ENCODE measurements at regions not wholly inside any gene's neighbourhood (a gene's known extent, or its start where the extent isn't known, plus 50 kb on each side); places are given as distances from the start of the nearest gene placed in this dataset.
"Not testable (repeated sequence)": the region's sequence is repeated elsewhere in the genome, so short reads cannot be mapped to it uniquely, and the experiment has no call there.

DNA sequence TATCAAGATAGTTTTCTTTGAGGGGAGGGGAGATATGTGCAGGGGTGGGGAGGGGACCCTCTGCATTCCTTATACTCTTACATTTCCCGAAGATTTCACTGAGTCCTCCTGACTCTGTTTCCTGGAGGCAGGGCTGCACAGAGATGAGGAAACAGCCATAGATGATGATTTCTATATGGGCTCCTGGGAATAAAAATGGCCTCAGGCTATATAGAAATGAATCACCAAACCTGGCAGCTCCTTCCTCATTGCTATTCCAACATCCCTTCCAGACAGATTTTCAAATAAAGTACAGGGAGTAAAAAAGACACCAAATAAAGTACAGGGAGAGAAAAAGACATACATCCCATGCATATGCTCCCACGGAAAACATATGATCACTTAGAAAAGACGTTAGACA lies 474.8 kb upstream of the RAB6C start:
- ChIA-PET POLR2A (no interaction called here), CTCF (no interaction called here)
- Histone ChIP-seq H3K4me3 (ENCODE audit: control insufficient read depth in 1 of 7, extremely low read depth in 1 of 7, insufficient read depth in 4 of 7, low read depth in 2 of 7, low read length in 6 of 7) (no peak overlapping the region), H3K27me3 (replicated peaks in 2 of 5; ENCODE audit: control insufficient read depth in 4 of 5, insufficient read depth in 5 of 5, low read length in 4 of 5) (no peaks in the 10 kb centered on the region), H3K4me1 (ENCODE audit: control extremely low read depth in 1 of 4, control insufficient read depth in 4 of 4, insufficient read depth in 4 of 4, low read length in 3 of 4) (peaks cover 0 to 13% (median 0%) of the 10 kb centered on the region in 4 experiments), H3K36me3 (ENCODE audit: control insufficient read depth in 4 of 4, insufficient read depth in 4 of 4, low read length in 3 of 4) (no peaks in the 10 kb centered on the region), H3K9me3 (ENCODE audit: control extremely low read depth in 1 of 5, control insufficient read depth in 4 of 5, insufficient read depth in 2 of 5, low read depth in 1 of 5, low read length in 4 of 5) (peaks cover 0 to 2% (median 0%) of the 10 kb centered on the region in 5 experiments), H3K27ac (ENCODE audit: insufficient read depth in 1 of 2, low read depth in 1 of 2, low read length in 2 of 2, poor library complexity in 1 of 2, severe bottlenecking in 2 of 2) (no peak overlapping the region)
- WGBS (ENCODE audit: insufficient coverage), result 100% methylated on average over 2 of the region's 3 CpGs
- no peak for DNase-seq

DNA sequence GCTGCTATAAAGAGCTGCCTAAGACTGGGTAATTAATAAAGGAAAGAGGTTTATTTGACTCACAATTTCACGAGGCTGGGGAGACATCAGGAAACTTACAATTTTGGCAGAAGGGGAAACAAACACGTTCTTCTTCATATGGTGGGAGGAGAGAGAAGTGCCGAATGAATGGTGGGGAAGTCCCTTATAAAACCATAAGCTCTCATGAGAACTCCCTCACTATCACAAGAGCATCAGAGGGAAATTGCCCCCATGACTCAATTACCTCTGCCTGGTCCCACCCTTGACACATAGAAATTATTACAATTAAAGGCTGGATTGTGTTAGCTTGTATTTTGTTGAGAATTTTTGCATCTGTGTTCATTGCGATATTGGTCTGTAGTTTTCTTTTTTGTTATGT lies 460.5 kb upstream of the RAB6C start:
- Histone ChIP-seq H3K27ac (ENCODE audit: insufficient read depth in 1 of 2, low read depth in 1 of 2, low read length in 2 of 2, poor library complexity in 1 of 2, severe bottlenecking in 2 of 2) (no peak overlapping the region), H3K27me3 (replicated peaks in 2 of 5; ENCODE audit: control insufficient read depth in 4 of 5, insufficient read depth in 5 of 5, low read length in 4 of 5) (peaks cover 0 to 2% (median 0%) of the 10 kb centered on the region in 5 experiments), H3K9me3 (ENCODE audit: control extremely low read depth in 1 of 5, control insufficient read depth in 4 of 5, insufficient read depth in 2 of 5, low read depth in 1 of 5, low read length in 4 of 5) (peaks cover 0 to 5% (median 2%) of the 10 kb centered on the region in 5 experiments), H3K4me1 (ENCODE audit: control extremely low read depth in 1 of 4, control insufficient read depth in 4 of 4, insufficient read depth in 4 of 4, low read length in 3 of 4) (no peaks in the 10 kb centered on the region), H3K4me3 (ENCODE audit: control insufficient read depth in 1 of 7, extremely low read depth in 1 of 7, insufficient read depth in 4 of 7, low read depth in 2 of 7, low read length in 6 of 7) (no peak overlapping the region), H3K36me3 (ENCODE audit: control insufficient read depth in 4 of 4, insufficient read depth in 4 of 4, low read length in 3 of 4) (no peaks in the 10 kb centered on the region)
- no CpG with 5 or more reads among the region's 4 CpGs for WGBS (ENCODE audit: insufficient coverage)
- ChIA-PET POLR2A (no interaction called here), CTCF (no interaction called here)
- DNase-seq, result no peak

DNA sequence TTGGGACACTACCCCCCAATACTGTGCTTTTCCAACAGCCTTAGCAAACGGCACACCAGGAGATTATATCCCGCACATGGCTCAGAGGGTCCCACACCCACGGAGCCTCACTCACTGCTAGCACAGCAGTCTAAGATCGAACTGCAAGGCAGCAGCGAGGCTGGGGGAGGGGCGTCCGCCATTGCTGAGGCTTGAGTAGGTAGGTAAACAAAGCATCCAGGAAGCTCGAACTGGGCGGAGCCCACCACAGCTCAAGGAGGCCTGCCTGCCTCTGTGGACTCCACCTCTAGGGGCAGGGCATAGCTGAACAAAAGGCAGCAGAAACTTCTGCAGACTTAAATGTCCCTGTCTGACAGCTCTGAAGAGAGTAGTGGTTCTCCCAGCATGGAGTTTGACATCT lies 447.3 kb upstream of the RAB6C start:
- H3K27ac ChIP-seq (ENCODE audit: insufficient read depth in 1 of 2, low read depth in 1 of 2, low read length in 2 of 2, poor library complexity in 1 of 2, severe bottlenecking in 2 of 2); H3K36me3 ChIP-seq (ENCODE audit: control insufficient read depth in 4 of 4, insufficient read depth in 4 of 4, low read length in 3 of 4); H3K4me1 ChIP-seq (ENCODE audit: control extremely low read depth in 1 of 4, control insufficient read depth in 4 of 4, insufficient read depth in 4 of 4, low read length in 3 of 4); H3K4me3 ChIP-seq (ENCODE audit: control insufficient read depth in 1 of 7, extremely low read depth in 1 of 7, insufficient read depth in 4 of 7, low read depth in 2 of 7, low read length in 6 of 7); DNase-seq; H3K27me3 ChIP-seq (replicated peaks in 2 of 5; ENCODE audit: control insufficient read depth in 4 of 5, insufficient read depth in 5 of 5, low read length in 4 of 5); POLR2A ChIA-PET; H3K9me3 ChIP-seq (ENCODE audit: control extremely low read depth in 1 of 5, control insufficient read depth in 4 of 5, insufficient read depth in 2 of 5, low read depth in 1 of 5, low read length in 4 of 5): not testable (repeated sequence)
- CTCF ChIA-PET, result interaction anchor here (0.9 kb wide), 1 partner anchor 46 kb away, joined by 3 read pairs; no protein-coding TSS in a partner anchor
- WGBS (ENCODE audit: insufficient coverage), result 92% methylated on average over 8 of the region's 9 CpGs

DNA sequence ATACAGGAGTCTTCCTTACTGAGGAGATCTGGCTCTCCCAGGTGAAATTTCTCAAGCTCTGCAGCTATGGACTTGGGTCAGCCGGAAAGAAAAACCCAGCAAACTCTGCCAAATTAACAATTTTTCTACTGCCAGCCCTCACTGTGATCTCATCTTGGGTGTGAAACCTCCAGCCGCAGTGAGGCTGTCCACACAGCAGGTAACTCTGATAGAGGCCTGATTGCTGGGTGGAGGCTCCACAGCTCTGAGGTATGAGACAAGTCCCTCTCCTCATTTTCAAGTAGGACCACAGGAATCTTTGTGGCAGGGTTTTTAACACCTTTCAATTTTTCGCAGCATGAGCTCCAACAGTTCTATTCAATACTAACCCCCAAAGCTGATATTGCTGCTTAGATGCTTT lies 430.6 kb upstream of the RAB6C start:
- H3K9me3 ChIP-seq (ENCODE audit: control extremely low read depth in 1 of 5, control insufficient read depth in 4 of 5, insufficient read depth in 2 of 5, low read depth in 1 of 5, low read length in 4 of 5), result peaks cover 0 to 6% (median 0%) of the 10 kb centered on the region in 5 experiments
- DNase-seq, result no peak
- peaks cover 0 to 2% (median 0%) of the 10 kb centered on the region in 5 experiments for H3K27me3 ChIP-seq (replicated peaks in 2 of 5; ENCODE audit: control insufficient read depth in 4 of 5, insufficient read depth in 5 of 5, low read length in 4 of 5)
- CTCF ChIA-PET, result no interaction called here
- no peak overlapping the region for H3K4me3 ChIP-seq (ENCODE audit: control insufficient read depth in 1 of 7, extremely low read depth in 1 of 7, insufficient read depth in 4 of 7, low read depth in 2 of 7, low read length in 6 of 7)
- POLR2A ChIA-PET, result no interaction called here
- 93% methylated on average over 2 of the region's 3 CpGs for WGBS (ENCODE audit: insufficient coverage)
- H3K27ac ChIP-seq (ENCODE audit: insufficient read depth in 1 of 2, low read depth in 1 of 2, low read length in 2 of 2, poor library complexity in 1 of 2, severe bottlenecking in 2 of 2), result no peak overlapping the region
- H3K4me1 ChIP-seq (ENCODE audit: control extremely low read depth in 1 of 4, control insufficient read depth in 4 of 4, insufficient read depth in 4 of 4, low read length in 3 of 4), result no peaks in the 10 kb centered on the region
- no peaks in the 10 kb centered on the region for H3K36me3 ChIP-seq (ENCODE audit: control insufficient read depth in 4 of 4, insufficient read depth in 4 of 4, low read length in 3 of 4)

DNA sequence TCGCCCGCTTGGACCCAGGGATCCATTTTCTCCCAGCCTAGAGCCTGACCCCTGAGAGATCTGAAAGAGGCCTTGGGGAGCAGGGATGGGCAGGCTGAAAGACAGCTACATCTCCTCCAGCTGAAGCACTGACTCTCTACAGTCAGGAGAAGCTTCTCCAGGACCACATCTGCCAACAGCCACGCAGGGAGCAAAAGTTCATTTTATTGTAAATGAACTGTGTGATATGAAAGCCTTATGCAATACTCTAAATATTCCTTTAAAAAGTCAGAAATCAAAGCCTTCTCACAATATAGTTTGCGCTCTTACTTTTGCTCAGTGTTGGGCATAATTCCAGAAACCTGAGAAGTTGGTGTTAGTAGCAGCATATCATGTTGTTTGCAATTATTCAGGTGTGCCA lies 428.9 kb upstream of the RAB6C start:
- Histone ChIP-seq H3K27me3 (replicated peaks in 2 of 5; ENCODE audit: control insufficient read depth in 4 of 5, insufficient read depth in 5 of 5, low read length in 4 of 5) (peaks cover 0 to 2% (median 0%) of the 10 kb centered on the region in 5 experiments), H3K27ac (ENCODE audit: insufficient read depth in 1 of 2, low read depth in 1 of 2, low read length in 2 of 2, poor library complexity in 1 of 2, severe bottlenecking in 2 of 2) (no peak overlapping the region), H3K9me3 (ENCODE audit: control extremely low read depth in 1 of 5, control insufficient read depth in 4 of 5, insufficient read depth in 2 of 5, low read depth in 1 of 5, low read length in 4 of 5) (peaks cover 0 to 3% (median 0%) of the 10 kb centered on the region in 5 experiments), H3K36me3 (ENCODE audit: control insufficient read depth in 4 of 4, insufficient read depth in 4 of 4, low read length in 3 of 4) (no peaks in the 10 kb centered on the region), H3K4me3 (ENCODE audit: control insufficient read depth in 1 of 7, extremely low read depth in 1 of 7, insufficient read depth in 4 of 7, low read depth in 2 of 7, low read length in 6 of 7) (no peak overlapping the region), H3K4me1 (ENCODE audit: control extremely low read depth in 1 of 4, control insufficient read depth in 4 of 4, insufficient read depth in 4 of 4, low read length in 3 of 4) (no peaks in the 10 kb centered on the region)
- WGBS (ENCODE audit: insufficient coverage), result no CpG with 5 or more reads among the region's 4 CpGs
- ChIA-PET CTCF (no interaction called here), POLR2A (no interaction called here)
- no peak for DNase-seq

DNA sequence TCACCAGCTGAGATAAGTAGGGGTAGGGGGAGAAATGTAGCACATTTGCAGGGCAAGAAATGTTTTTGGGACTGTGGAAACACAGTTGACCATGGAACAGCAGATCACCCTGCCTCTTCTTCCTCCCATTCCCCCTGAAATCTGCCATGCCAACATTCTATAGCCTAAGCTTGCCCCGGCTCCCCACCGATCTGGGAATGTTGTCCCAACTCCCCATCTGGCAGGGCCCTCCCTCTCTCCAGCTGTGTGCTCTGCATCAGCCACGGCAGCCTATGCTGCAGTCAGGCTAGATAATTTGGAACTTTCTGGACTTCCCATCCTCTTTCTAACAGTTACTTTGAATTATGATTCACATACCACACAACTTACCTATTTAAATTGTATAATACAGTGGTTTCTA lies 425.1 kb upstream of the RAB6C start:
- H3K4me1 ChIP-seq (ENCODE audit: control extremely low read depth in 1 of 4, control insufficient read depth in 4 of 4, insufficient read depth in 4 of 4, low read length in 3 of 4), result no peaks in the 10 kb centered on the region
- no peak overlapping the region for H3K27ac ChIP-seq (ENCODE audit: insufficient read depth in 1 of 2, low read depth in 1 of 2, low read length in 2 of 2, poor library complexity in 1 of 2, severe bottlenecking in 2 of 2)
- peaks cover 0 to 2% (median 0%) of the 10 kb centered on the region in 5 experiments for H3K27me3 ChIP-seq (replicated peaks in 2 of 5; ENCODE audit: control insufficient read depth in 4 of 5, insufficient read depth in 5 of 5, low read length in 4 of 5)
- H3K4me3 ChIP-seq (ENCODE audit: control insufficient read depth in 1 of 7, extremely low read depth in 1 of 7, insufficient read depth in 4 of 7, low read depth in 2 of 7, low read length in 6 of 7), result no peak overlapping the region
- CTCF ChIA-PET, result no interaction called here
- WGBS (ENCODE audit: insufficient coverage), result 50% methylated on average over 1 of the region's 3 CpGs
- peaks cover 0 to 4% (median 0%) of the 10 kb centered on the region in 5 experiments for H3K9me3 ChIP-seq (ENCODE audit: control extremely low read depth in 1 of 5, control insufficient read depth in 4 of 5, insufficient read depth in 2 of 5, low read depth in 1 of 5, low read length in 4 of 5)
- no peaks in the 10 kb centered on the region for H3K36me3 ChIP-seq (ENCODE audit: control insufficient read depth in 4 of 4, insufficient read depth in 4 of 4, low read length in 3 of 4)
- DNase-seq, result no peak
- POLR2A ChIA-PET, result no interaction called here

DNA sequence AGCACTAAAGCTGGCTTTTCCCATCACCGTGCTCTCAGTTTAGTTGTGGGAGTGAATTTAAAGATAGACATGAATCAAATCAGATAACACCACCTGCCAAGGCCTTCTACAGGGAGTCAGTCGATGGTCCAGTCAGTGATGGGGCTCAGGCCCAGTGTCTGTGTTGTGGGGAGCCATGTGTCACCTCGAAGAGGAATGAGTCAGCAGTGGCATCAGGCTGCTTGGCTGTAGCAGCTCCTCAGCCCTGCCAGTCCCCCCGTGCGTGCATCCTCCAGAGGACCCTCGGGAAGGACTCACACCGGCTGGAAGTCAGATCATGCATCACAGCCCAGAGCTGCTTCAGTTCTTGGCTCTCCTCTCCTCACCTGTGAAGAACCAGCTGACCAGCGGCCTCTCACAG lies 420.4 kb upstream of the RAB6C start:
- Histone ChIP-seq H3K4me3 (ENCODE audit: control insufficient read depth in 1 of 7, extremely low read depth in 1 of 7, insufficient read depth in 4 of 7, low read depth in 2 of 7, low read length in 6 of 7) (no peak overlapping the region), H3K9me3 (ENCODE audit: control extremely low read depth in 1 of 5, control insufficient read depth in 4 of 5, insufficient read depth in 2 of 5, low read depth in 1 of 5, low read length in 4 of 5) (peaks cover 0 to 4% (median 0%) of the 10 kb centered on the region in 5 experiments), H3K36me3 (ENCODE audit: control insufficient read depth in 4 of 4, insufficient read depth in 4 of 4, low read length in 3 of 4) (no peaks in the 10 kb centered on the region), H3K4me1 (ENCODE audit: control extremely low read depth in 1 of 4, control insufficient read depth in 4 of 4, insufficient read depth in 4 of 4, low read length in 3 of 4) (no peaks in the 10 kb centered on the region), H3K27ac (ENCODE audit: insufficient read depth in 1 of 2, low read depth in 1 of 2, low read length in 2 of 2, poor library complexity in 1 of 2, severe bottlenecking in 2 of 2) (no peak overlapping the region), H3K27me3 (replicated peaks in 2 of 5; ENCODE audit: control insufficient read depth in 4 of 5, insufficient read depth in 5 of 5, low read length in 4 of 5) (peaks cover 0 to 2% (median 0%) of the 10 kb centered on the region in 5 experiments)
- WGBS (ENCODE audit: insufficient coverage), result 75% methylated on average over 5 of the region's 8 CpGs
- ChIA-PET POLR2A (no interaction called here), CTCF (no interaction called here)
- DNase-seq, result no peak
